H1 (cell line): ENCODE measurements at regions not wholly inside any gene's neighbourhood (a gene's known extent, or its start where the extent isn't known, plus 50 kb on each side); places are given as distances from the start of the nearest gene placed in this dataset.

ENCODE experiments used
- BACH1 ChIP-seq: IDR thresholded peaks from 2 replicates; pipeline ENCODE4 v1.6.1; 2012; ENCODE audit warnings: low read length, improper control_type of control experiment
- NANOG ChIP-seq: IDR thresholded peaks from 2 replicates; pipeline ENCODE4 v1.6.1; 2011; ENCODE audit warnings: low read length, low read depth, mild to moderate bottlenecking, inconsistent platforms; ENCODE audit not compliant: insufficient read depth, poor library complexity, severe bottlenecking
- POLR2A ChIP-seq, 2 experiments: IDR thresholded peaks; 1 replicate in 1 of 2; 2 replicates in 1 of 2; pipeline ENCODE4 v1.6.1; 2011; ENCODE audit warnings: low read depth in 2 of 2, low read length in 2 of 2, mild to moderate bottlenecking in 2 of 2; ENCODE audit errors: control extremely low read depth in 1 of 2
- RAD21 ChIP-seq, 2 experiments: IDR thresholded peaks in 1 of 2; conservative IDR thresholded peaks in 1 of 2; 2 replicates each; pipeline ENCODE4 v1.6.1; 2011; ENCODE audit warnings: low read depth in 2 of 2, low read length in 2 of 2, improper control_type of control experiment in 1 of 2, inconsistent platforms in 1 of 2, mild to moderate bottlenecking in 1 of 2, moderate library complexity in 1 of 2
- SIN3A ChIP-seq, 2 experiments: IDR thresholded peaks in 1 of 2; conservative IDR thresholded peaks in 1 of 2; 2 replicates each; pipeline ENCODE4 v1.6.1; 2011 to 2012; ENCODE audit warnings: low read length in 2 of 2, improper control_type of control experiment in 1 of 2, low read depth in 1 of 2, mild to moderate bottlenecking in 1 of 2
- SP4 ChIP-seq: IDR thresholded peaks from 2 replicates; pipeline ENCODE4 v1.6.1; 2012; ENCODE audit warnings: low read length, inconsistent platforms
- TEAD4 ChIP-seq: IDR thresholded peaks from 2 replicates; pipeline ENCODE4 v1.6.1; 2012; ENCODE audit warnings: low read depth, low read length, inconsistent platforms, mixed read lengths
- YY1 ChIP-seq: IDR thresholded peaks from 2 replicates; pipeline ENCODE4 v1.6.1; 2011; ENCODE audit warnings: low read depth, mild to moderate bottlenecking, low read length

GRCh38 chr2:67463810-67464209 is 66.7 kb downstream of the ETAA1 start (continued):
- TF ChIP-seq NANOG (no peak), YY1 (no peak), SIN3A (conservative IDR thresholded peaks at IDR 0.05 in 1 of 2, IDR thresholded peaks at IDR 0.05 in 1 of 2; ENCODE audit: low read depth in 1 of 2, low read length in 2 of 2) (no peak), BACH1 (no peak), POLR2A (IDR thresholded peaks at IDR 0.05; ENCODE audit: control extremely low read depth in 1 of 2, low read depth in 2 of 2, low read length in 2 of 2) (no peak), RAD21 (IDR thresholded peaks at IDR 0.05 in 1 of 2, conservative IDR thresholded peaks at IDR 0.05 in 1 of 2; ENCODE audit: low read depth in 2 of 2, low read length in 2 of 2) (no peak), SP4 (no peak), TEAD4 (no peak)
